KBM-7 (cell line): ENCODE measurements at regions not wholly inside any gene's neighbourhood (a gene's known extent, or its start where the extent isn't known, plus 50 kb on each side); places are given as distances from the start of the nearest gene placed in this dataset.

Source experiments
- DNase-seq: peaks from one replicate; pipeline ENCODE4 v3.0.0-alpha.2; 2015
- in situ Hi-C: fragments of 300-500 bp; cut with MboI; formaldehyde crosslinking; loops from 2 replicates; pipeline ENCODE4 v1.14.3; 2020; ENCODE audit warnings: low sequenced_read_pairs, low pct_unique_long_range_greater_than_20kb, mixed read lengths

DNA sequence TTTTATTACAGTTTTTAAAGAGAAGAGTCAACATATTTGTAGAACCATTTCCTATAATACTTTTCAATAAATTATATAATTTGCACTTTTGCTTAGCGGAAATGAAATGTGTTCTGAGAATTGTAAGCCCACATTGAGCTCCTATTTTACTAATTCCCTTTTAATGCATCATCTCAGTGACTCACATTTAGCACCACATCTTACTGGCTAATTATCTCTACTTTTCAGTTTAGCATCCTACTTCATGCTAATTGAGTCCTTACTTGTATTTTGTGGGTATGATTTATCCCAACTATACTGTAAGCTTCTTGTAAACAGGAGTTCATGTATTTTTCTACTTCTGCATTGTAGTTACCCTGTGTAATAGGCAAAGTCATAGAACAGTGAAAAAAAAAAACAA, 67.5 kb downstream of the TMX1 start:
- DNase-seq, result no peak
- in situ Hi-C loops, result no loop called here

DNA sequence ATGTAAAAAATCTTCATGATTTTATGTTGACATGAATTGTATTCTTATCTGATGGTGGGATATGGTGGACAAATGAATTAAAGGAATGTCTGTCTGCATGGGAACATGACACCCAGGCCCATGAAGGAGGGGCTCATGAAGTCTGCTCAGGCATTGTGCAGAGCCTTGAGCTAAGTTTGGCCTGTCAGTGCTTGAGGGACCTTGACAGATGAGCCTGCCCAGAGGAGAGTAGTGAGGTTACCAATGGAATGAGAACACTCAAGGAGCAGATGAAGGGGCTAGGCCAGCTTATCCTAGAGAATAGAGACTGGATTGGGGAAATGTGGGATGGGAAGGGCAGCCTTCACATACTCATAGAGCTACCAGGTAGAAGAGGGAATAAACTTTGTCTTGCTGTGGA, 68.8 kb downstream of the TMX1 start:
- no peak for DNase-seq
- in situ Hi-C loops, result no loop called here

GRCh38 chr14:51310505-51310944, 70.5 kb downstream of the TMX1 start:
- in situ Hi-C loops, result no loop called here
- DNase-seq, result no peak

DNA sequence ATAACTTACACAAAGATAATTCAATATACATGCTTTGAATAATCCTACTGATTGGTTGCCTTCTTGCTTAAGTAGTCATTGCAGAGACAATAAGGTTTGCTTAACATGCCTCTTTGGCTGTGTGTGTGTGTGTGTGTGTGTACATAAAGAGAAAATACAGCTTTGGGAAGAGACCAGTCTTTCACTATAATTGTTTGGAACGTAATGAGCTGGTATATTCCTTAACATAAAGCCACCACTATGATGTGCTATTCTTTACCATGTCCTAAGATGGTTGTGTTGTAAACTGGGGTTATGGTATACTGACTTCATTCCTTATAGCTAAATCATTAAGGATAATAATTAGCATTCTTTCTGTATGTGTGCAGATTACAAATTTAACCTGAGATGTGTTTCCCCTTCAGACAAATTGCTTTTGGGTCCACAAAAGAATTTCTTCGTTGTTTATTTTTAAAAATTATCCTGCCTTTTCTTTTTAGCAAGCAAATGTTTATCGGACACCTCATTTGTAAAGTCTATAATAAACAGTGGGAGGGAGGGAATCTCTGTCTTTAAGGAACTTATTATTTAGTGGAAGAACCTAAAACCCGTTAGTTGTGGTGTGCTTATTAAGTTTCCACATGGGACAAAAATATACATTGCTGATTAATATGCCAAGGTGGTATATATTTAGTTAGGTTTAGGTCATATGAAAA, 74.4 kb downstream of the TMX1 start:
- in situ Hi-C loops, result no loop called here
- DNase-seq, result no peak

DNA sequence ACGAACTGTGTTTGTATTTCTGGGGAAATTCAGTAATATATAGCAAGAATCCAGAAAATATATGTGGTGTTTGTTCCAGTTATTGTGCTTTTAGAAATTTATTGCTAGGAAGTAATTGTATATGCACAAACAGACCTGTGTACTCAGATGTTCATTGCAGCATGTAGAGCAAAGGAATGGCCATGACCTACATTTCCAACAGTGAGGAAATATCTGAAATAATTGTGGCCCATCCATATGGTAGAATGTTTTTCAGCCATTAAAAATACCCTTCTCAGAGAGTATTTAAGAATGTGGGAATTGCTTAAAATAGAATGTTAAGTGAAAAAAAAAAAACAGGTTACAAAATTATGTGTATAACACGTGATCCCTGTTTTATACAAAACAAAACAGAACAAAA, 77.3 kb downstream of the TMX1 start:
- no peak for DNase-seq
- in situ Hi-C loops, result no loop called here

DNA sequence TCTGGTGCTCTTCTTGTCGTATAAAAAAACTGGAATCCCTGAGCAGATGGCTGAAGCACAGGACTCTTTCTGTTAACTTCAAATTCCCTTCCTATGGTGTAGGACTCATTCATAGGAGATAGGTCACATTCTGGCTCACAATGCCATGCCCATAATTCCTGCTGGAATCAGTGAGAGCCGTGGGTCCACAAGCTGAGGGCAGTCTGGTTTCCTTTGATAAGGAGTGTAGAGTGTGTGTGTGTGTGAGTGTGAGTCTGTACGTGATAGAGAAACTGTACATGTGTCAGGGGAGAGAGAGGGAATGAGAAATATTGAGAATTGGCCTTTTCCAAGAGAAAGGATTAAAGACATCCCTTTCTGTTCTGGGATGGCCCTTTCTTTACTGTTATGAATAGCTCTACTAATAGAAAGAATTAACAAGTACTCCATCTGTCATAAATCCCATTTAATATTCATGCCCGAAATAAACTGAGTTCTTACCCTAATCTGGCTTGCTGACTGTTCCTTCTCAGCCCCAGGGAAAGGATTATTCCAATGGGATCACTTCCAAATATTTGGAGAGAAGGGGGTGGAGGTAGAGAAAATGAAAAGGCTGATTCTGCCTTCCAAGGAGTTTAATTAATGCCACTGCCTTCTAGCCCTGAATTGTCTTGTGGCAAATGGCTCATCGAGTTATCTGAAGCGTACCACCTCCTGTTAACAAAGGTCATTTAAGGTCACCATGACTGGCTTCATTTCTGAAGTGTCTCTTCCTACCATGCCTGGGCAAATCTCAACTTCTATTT, 79.0 kb downstream of the TMX1 start:
- DNase-seq, result no peak
- in situ Hi-C loops, result no loop called here

GRCh38 chr14:51321036-51321435, 81.0 kb downstream of the TMX1 start:
- in situ Hi-C loops, result no loop called here

DNA sequence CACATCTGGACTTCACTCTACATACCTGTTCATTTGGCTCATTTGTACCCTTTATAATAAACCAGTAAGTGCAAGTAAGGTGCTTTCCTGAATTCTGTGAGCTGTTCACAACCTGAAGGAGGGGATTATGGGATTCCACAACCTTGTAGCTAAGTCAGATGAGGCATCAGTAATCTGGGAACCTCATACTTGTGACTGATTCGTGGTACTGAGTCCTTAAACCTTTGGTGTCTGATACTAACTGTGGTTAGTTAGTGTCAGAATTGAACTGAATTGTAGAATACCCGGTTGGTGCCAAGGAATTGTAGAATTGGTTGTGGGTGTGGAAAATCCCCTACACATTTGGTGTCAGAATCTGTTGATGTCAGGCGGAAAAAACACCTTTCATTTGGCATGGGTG, 83.4 kb downstream of the TMX1 start:
- in situ Hi-C loops, result no loop called here
- no peak for DNase-seq

More at GRCh38 chr14:51321036-51321435, 81.0 kb downstream of the TMX1 start:
- DNase-seq, result no peak

DNA sequence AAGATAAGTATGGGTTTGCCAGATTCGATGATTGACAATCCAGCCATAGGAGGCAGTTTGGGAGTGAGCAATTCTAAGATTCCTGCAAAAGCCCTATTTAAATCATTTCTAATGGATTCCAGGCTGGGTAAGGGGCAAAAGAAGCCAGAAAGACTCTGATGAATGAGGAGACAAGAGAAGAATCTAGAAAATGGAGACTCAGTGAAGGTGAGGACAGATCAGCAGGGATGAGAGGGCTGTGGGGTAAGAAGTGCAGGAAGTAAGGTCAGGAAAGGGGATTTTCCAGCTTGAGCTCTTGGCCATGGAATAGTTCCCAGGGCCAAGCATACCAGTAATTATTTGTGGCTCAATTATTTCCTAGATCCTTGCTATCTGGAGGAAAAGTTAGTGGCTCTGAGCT, 87.3 kb downstream of the TMX1 start:
- in situ Hi-C loops, result no loop called here
- DNase-seq, result no peak

DNA sequence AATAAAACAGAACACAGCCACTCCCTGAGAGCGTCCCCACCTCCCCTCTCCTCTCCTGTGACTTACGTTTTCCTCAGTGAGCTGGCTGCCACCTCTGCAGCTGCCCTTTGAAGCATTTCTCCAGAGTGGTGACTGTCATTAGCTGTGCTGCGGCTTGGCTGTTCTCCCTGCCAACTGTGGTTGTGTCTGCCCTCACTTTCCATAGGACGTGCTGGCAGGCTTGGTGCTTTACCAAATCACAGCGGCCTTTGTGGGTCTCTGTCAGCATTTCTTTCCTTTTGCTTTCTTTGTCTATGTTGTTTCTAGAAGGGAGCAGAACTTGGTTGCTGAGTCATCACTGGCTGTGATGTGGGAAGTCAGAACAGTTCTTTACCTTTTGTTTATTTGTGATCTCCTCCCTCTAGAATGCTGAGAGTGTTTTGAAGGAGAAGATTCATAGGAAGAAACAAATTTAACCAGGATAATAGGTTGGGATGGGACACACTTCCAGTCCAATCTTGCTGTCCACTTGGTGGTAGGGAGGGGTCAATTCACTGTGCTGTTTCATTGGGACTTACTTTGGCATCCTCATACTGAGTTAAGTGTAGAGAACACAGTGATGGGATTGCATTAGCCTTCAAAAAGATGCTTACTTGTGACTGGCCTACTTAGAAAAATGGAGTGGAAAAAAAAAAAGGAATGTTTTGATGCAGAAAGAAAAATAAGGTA, 88.2 kb downstream of the TMX1 start:
- DNase-seq, result no peak
- in situ Hi-C loops, result no loop called here

- no peak for DNase-seq
- in situ Hi-C loops, result no loop called here
Measured at GRCh38 chr14:51328772-51329353, 88.8 kb downstream of the TMX1 start.

DNA sequence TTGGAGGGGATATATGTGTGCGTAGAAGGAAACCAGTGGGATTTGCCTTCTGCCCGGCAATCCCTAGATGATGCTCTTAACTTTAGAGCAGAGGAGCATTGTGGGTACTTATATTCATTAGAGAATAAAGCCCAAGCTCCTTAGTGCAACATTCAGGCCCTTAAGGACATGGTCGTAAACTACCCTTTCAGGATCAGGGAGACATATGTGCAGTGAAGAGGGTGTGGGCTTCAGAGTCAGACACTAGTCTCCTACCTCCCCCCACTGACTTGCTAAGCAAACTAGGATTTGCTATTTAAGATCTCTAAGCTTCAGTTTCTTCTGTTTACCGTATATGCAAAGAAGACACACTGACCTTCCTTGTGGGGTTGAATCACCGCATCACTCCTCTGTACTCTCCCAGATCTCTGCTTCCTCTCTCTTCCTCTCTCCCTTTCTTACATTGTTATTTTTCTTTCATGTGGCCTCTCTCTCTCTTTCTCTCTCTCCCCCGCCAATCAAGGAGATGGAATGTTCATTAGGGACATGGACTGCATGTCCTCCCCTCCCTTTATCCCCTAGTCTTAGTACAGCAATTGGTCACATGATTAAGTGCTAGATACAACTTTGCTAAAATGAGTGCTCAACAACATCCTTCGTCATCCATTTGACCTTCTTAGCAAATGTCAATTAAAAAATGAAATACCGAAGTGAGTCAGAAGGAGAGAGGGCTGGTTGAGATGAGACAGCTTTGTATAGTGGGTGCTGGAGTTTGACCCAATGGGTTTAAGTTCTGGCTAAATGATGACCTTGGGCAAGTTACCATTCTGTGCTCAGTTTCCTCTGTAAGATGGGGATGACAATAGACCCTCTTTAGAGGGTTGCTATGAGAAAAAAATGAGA, 91.7 kb downstream of the TMX1 start:
- in situ Hi-C loops, result no loop called here

GRCh38 chr14:51333299-51333698, 93.3 kb downstream of the TMX1 start:
- DNase-seq, result no peak
- in situ Hi-C loops, result no loop called here

More for the DNA sequence above, 91.7 kb downstream of the TMX1 start:
- no peak for DNase-seq

DNA sequence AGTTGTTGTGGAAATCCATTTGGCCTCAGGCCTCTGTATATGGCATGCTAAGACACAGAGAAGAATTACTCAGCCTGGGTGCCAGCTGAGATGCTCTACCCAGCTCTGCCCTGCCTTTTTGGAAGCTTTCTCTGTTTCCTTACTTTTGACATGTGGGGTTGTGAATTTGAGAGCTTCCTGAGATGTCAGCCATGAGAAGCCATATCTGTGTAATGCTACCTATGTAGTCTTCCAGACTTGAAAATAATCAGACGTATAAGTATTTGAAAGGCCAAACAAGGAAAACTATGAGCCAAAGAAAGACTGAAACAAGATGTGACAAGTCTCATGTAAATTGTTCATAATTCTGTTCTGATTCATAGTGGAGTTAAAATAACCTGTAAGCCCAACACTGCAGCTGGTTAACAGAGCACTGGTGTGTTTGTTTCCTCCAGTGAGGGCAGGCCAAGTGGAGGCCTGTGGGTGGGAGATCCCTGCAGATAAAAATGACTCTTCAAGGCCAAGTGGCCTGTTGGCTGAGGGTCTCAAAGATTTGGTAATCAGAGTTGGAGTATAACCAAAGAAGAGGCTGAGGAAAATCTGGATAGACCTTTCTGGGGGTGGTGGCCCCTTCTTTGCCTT, 94.0 kb downstream of the TMX1 start:
- in situ Hi-C loops, result no loop called here

GRCh38 chr14:51334566-51334965, 94.5 kb downstream of the TMX1 start:
- in situ Hi-C loops, result no loop called here
- no peak for DNase-seq

More for the DNA sequence above, 94.0 kb downstream of the TMX1 start:
- no peak for DNase-seq

GRCh38 chr14:51335531-51335930, 95.5 kb downstream of the TMX1 start:
- in situ Hi-C loops, result no loop called here
- DNase-seq, result no peak

DNA sequence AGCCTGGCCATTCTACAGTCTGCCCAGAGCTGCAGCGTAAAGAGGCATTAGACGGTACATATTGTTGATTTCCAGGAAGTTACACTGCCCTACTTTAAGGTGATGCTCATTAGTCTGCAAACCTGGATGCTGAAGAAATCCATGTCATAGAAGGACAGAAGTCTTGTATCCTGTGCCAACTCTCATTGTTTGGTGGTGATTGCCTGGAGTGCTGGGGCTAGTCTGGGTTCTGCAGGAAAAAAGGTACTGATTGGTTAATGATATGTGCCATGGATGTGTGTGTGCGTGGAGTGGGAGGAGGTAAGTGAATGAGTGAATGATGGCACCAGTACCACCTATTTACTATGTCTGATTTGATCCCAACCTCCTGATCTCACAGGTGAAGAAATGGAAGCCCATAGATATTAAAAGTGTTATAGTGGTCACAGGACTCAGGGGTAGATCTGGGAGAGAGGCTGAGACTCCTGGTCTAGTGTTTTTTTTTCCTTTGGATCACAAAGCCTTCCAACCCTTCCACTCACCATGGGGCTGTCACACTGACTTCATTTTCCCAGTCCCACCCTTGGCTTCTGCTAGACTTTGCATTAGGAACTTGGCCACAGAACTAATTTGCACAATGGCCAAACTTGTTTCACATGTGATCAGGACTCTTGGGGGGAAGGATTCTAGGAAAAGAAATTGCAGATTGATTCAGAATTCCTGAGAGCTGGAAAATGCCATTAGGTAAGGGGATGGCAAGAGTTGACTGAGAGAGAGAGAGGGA, 96.1 kb downstream of the TMX1 start:
- DNase-seq, result no peak
- in situ Hi-C loops, result no loop called here

DNA sequence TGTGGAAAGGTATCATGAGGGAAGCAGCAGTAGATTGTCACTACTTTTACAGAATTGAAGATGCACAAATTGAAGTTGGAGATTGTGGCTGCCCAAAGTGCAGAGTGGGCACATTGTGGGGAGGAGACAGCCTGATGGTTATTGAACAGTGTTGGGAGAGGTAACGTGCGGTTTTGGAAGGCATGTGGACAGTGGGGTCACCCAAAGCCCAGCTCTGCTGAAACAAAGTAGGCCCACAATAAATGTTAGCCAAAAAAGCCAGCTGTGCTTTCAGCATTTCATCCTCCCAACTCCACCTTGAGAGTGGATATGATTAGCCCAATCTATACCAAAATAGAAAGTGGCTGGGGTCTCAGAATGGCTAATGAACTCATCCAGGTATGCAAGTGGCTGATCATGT, 96.7 kb downstream of the TMX1 start:
- in situ Hi-C loops, result no loop called here
- no peak for DNase-seq
